HEK293T (cell line): ENCODE measurements at regions not wholly inside any gene's neighbourhood (a gene's known extent, or its start where the extent isn't known, plus 50 kb on each side); places are given as distances from the start of the nearest gene placed in this dataset.

Source experiments
- ARNT ChIP-seq: fragments of 450-650 bp; IDR thresholded peaks from 2 replicates; pipeline ENCODE4 v1.6.1; 2017; ENCODE audit warnings: mild to moderate bottlenecking
- BHLHE40 ChIP-seq: fragments of 450-650 bp; IDR thresholded peaks from 2 replicates; pipeline ENCODE4 v1.6.1; 2016; ENCODE audit warnings: mild to moderate bottlenecking, moderate library complexity, borderline replicate concordance
- CTBP1 ChIP-seq: fragments of 450-650 bp; IDR thresholded peaks from 2 replicates; pipeline ENCODE4 v1.6.1; 2016; ENCODE audit warnings: borderline replicate concordance
- FOXA1 ChIP-seq: fragments of 450-650 bp; IDR thresholded peaks from 2 replicates; pipeline ENCODE4 v1.6.1; 2016; ENCODE audit warnings: mild to moderate bottlenecking
- FOXM1 ChIP-seq: fragments of 450-650 bp; IDR thresholded peaks from 2 replicates; pipeline ENCODE4 v1.6.1; 2017; ENCODE audit warnings: mild to moderate bottlenecking, borderline replicate concordance
- HDGF ChIP-seq: fragments of 450-650 bp; IDR thresholded peaks from 2 replicates; pipeline ENCODE4 v1.6.1; 2017; ENCODE audit warnings: antibody characterized with exemption, borderline replicate concordance
- LEF1 ChIP-seq: fragments of 450-650 bp; IDR thresholded peaks from 2 replicates; pipeline ENCODE4 v1.6.1; 2017; ENCODE audit warnings: mild to moderate bottlenecking, borderline replicate concordance
- NFRKB ChIP-seq: fragments of 450-650 bp; IDR thresholded peaks from 2 replicates; pipeline ENCODE4 v1.6.1; 2016; ENCODE audit warnings: mild to moderate bottlenecking, moderate library complexity
- SP1 ChIP-seq: fragments of 450-650 bp; IDR thresholded peaks from 2 replicates; pipeline ENCODE4 v1.6.1; 2017
- SUZ12 ChIP-seq: fragments of 450-650 bp; IDR thresholded peaks from 2 replicates; pipeline ENCODE4 v1.6.1; 2016; ENCODE audit warnings: mild to moderate bottlenecking
- TARDBP ChIP-seq: fragments of 450-650 bp; IDR thresholded peaks from 2 replicates; pipeline ENCODE4 v1.6.1; 2016
- ZNF384 ChIP-seq: fragments of 450-650 bp; IDR thresholded peaks from 2 replicates; pipeline ENCODE4 v1.6.1; 2016
- TF ChIP-seq, protein P1 (sequence below): fragments of 450-650 bp; IDR thresholded peaks from 2 replicates; pipeline ENCODE4 v1.6.1; 2016

DNA sequence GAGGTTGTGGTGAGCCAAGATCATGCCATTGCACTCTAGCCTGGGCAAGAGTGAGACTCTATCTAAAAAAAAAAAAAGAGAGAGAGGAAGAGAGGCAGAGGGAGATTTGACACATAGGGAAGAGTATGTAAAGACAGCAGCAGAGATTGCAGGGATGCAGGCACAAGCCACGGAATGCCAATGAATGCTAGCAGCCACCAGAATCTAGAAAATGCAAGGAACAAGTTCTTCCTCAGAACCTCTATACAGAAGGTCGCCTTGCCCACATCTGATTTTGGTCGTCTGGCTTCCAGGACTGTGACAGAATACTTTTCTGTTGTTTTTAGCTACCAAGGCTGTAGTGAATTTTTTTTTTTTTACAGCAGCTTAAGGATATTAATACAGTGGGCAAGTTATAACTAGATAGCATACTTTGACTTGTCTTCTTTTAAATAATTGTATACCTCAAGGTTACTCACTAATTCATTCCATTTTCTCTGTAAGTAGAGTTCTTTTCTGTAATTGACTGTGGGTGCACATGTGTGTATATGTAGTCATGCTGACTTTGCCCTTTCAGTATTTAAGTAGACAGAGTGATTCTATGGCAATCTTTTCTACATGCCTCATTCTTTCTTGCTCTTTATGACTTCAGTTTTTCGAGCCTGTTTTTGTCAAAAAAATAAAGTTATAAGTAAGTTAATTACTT lies 402.2 kb downstream of the GJA1 start:
- TF ChIP-seq ARNT, result no peak
- no peak for TF ChIP-seq BHLHE40
- no peak for TF ChIP-seq FOXA1
- TF ChIP-seq SP1, result no peak
- TF ChIP-seq NFRKB, result no peak
- TF ChIP-seq FOXM1, result no peak
- no peak for TF ChIP-seq TARDBP
- TF ChIP-seq CTBP1, result no peak
- TF ChIP-seq LEF1, result no peak
- TF ChIP-seq, protein P1, sequence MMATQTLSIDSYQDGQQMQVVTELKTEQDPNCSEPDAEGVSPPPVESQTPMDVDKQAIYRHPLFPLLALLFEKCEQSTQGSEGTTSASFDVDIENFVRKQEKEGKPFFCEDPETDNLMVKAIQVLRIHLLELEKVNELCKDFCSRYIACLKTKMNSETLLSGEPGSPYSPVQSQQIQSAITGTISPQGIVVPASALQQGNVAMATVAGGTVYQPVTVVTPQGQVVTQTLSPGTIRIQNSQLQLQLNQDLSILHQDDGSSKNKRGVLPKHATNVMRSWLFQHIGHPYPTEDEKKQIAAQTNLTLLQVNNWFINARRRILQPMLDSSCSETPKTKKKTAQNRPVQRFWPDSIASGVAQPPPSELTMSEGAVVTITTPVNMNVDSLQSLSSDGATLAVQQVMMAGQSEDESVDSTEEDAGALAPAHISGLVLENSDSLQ, result no peak
- TF ChIP-seq ZNF384, result no peak
- TF ChIP-seq SUZ12, result no peak
- TF ChIP-seq HDGF, result no peak
